Testis (tissue), 2 donors: ENCODE measurements at regions not wholly inside any gene's neighbourhood (a gene's known extent, or its start where the extent isn't known, plus 50 kb on each side); places are given as distances from the start of the nearest gene placed in this dataset.

Experiments used
- CTCF ChIP-seq, 3 experiments: fragments of 450-650 bp in 2 of 3; fragments of 200-600 bp in 1 of 3; sonication (generic) in 1 of 3; IDR thresholded peaks; one replicate each; pipeline ENCODE4 v1.5.1; 2016 to 2019; ENCODE audit warnings: antibody characterized with exemption in 3 of 3, mild to moderate bottlenecking in 2 of 3, moderate library complexity in 1 of 3
- POLR2A ChIP-seq: fragments of 450-650 bp; IDR thresholded peaks from one replicate; pipeline ENCODE4 v1.6.1; 2017; ENCODE audit warnings: antibody characterized with exemption, mild to moderate bottlenecking, moderate library complexity

- TF ChIP-seq CTCF (IDR thresholded peaks at IDR 0.05) (no peak), POLR2A (no peak)
Observed at GRCh38 chr6:227812-228338, 64.4 kb upstream of the DUSP22 start.
